Sigmoid colon (tissue), 6 donors: ENCODE measurements at regions not wholly inside any gene's neighbourhood (a gene's known extent, or its start where the extent isn't known, plus 50 kb on each side); places are given as distances from the start of the nearest gene placed in this dataset.

Source experiments
- DNase-seq: peaks from one replicate; pipeline ENCODE4 v3.0.0-alpha.2; 2019
- H3K27ac ChIP-seq, 4 donors: fragments of 200-600 bp; sonication (generic); one replicate each; pipeline ENCODE4 v1.5.1; 2016 to 2019; ENCODE audit warnings: mild to moderate bottlenecking in 1 of 4
- H3K27me3 ChIP-seq, 3 donors: fragments of 200-600 bp; sonication (generic); one replicate each; pipeline ENCODE4 v1.5.1; 2019; ENCODE audit warnings: mild to moderate bottlenecking in 1 of 3
- H3K36me3 ChIP-seq, 4 donors: fragments of 200-600 bp; sonication (generic); one replicate each; pipeline ENCODE4 v1.5.1; 2016 to 2019
- H3K4me1 ChIP-seq, 4 donors: fragments of 200-600 bp; sonication (generic); one replicate each; pipeline ENCODE4 v1.5.1; 2017 to 2019
- H3K4me3 ChIP-seq, 4 donors: fragments of 200-600 bp; sonication (generic); one replicate each; pipeline ENCODE4 v1.5.1; 2017 to 2019; ENCODE audit warnings: mild to moderate bottlenecking in 2 of 4, moderate library complexity in 1 of 4
- H3K9me3 ChIP-seq, 4 donors: fragments of 200-600 bp in 3 of 4; sonication (generic) in 3 of 4; one replicate each; pipeline versions ENCODE4 v1.5.1 to v1.6.1; 2013 to 2019
- CTCF ChIP-seq, 4 experiments: fragments of 450-650 bp in 3 of 4; fragments of 200-600 bp in 1 of 4; IDR thresholded peaks; one replicate each; pipeline ENCODE4 v1.5.1; 2016 to 2019; ENCODE audit warnings: antibody characterized with exemption in 4 of 4, mild to moderate bottlenecking in 3 of 4, moderate library complexity in 2 of 4
- EP300 ChIP-seq, 4 donors: sonication (generic); formaldehyde crosslinking; IDR thresholded peaks; one replicate each; pipeline ENCODE4 v1.6.1; 2017; ENCODE audit warnings: antibody characterized with exemption in 4 of 4
- POLR2A ChIP-seq, 2 donors: fragments of 450-650 bp; IDR thresholded peaks; one replicate each; pipeline ENCODE4 v1.6.1; 2016; ENCODE audit warnings: antibody characterized with exemption in 2 of 2, mild to moderate bottlenecking in 2 of 2, moderate library complexity in 2 of 2
- POLR2AphosphoS5 ChIP-seq, 4 donors: sonication (generic); formaldehyde crosslinking; IDR thresholded peaks; one replicate each; pipeline ENCODE4 v1.6.1; 2017; ENCODE audit warnings: antibody characterized with exemption in 4 of 4
- WGBS, 2 donors: extraction: QIAGEN DNeasy Blood & Tissue Kit; methylation state at CpG; one replicate each; pipeline ENCODE4 v1.1.7; 2013; 5-methylcytosine and 5-hydroxymethylcytosine counted together
- intact Hi-C: fragments of 100-400 bp; cut with DNase I; formaldehyde crosslinking; loops from one replicate; pipeline ENCODE4 v1.15.1; 2023
- donor health status: healthy with polysubstance abuse.
- donor health status: healthy.

GRCh38 chr4:64216741-64217140 lies 192.5 kb downstream of the TECRL start:
- no peaks in the 10 kb centered on the region for H3K9me3 ChIP-seq
- H3K27me3 ChIP-seq: no peaks in the 10 kb centered on the region
- TF ChIP-seq POLR2AphosphoS5 (IDR thresholded peaks at IDR 0.05) (no peak), EP300 (IDR thresholded peaks at IDR 0.05) (no peak), POLR2A (IDR thresholded peaks at IDR 0.05) (no peak), CTCF (IDR thresholded peaks at IDR 0.05) (no peak)
- 73 to 82% methylated on average over 1 of the region's 1 CpG for WGBS, 2 donors
- H3K36me3 ChIP-seq: no peaks in the 10 kb centered on the region
- no peak overlapping the region for H3K27ac ChIP-seq
- intact Hi-C loops: no loop called here
- DNase-seq: no peak
- peaks cover 0 to 3% (median 0%) of the 10 kb centered on the region in 4 donors for H3K4me1 ChIP-seq
- no peak overlapping the region for H3K4me3 ChIP-seq

- Histone ChIP-seq H3K36me3 (no peaks in the 10 kb centered on the region), H3K9me3 (peaks cover 0 to 2% (median 0%) of the 10 kb centered on the region in 4 donors), H3K4me1 (no peaks in the 10 kb centered on the region), H3K27ac (no peak overlapping the region), H3K4me3 (no peak overlapping the region), H3K27me3 (no peaks in the 10 kb centered on the region)
- no peak for DNase-seq
- TF ChIP-seq POLR2A (IDR thresholded peaks at IDR 0.05) (no peak), CTCF (IDR thresholded peaks at IDR 0.05) (no peak), POLR2AphosphoS5 (IDR thresholded peaks at IDR 0.05) (no peak), EP300 (IDR thresholded peaks at IDR 0.05) (no peak)
- intact Hi-C loops: no loop called here
- WGBS, 2 donors: 63 to 71% methylated on average over 3 of the region's 3 CpGs
These were observed 203.9 kb downstream of the TECRL start for GRCh38 chr4:64205376-64205775.

- Histone ChIP-seq H3K9me3 (no peaks in the 10 kb centered on the region), H3K4me1 (peaks cover 0 to 8% (median 0%) of the 10 kb centered on the region in 4 donors), H3K36me3 (no peaks in the 10 kb centered on the region), H3K27me3 (no peaks in the 10 kb centered on the region), H3K27ac (no peak overlapping the region), H3K4me3 (no peak overlapping the region)
- no peak for DNase-seq
- TF ChIP-seq POLR2AphosphoS5 (IDR thresholded peaks at IDR 0.05) (no peak), EP300 (IDR thresholded peaks at IDR 0.05) (no peak), POLR2A (IDR thresholded peaks at IDR 0.05) (no peak), CTCF (IDR thresholded peaks at IDR 0.05) (no peak)
- WGBS, 2 donors: 31 to 50% methylated on average over 2 of the region's 2 CpGs
- intact Hi-C loops: no loop called here
These were observed 209.2 kb downstream of the TECRL start for GRCh38 chr4:64200001-64200555.

- WGBS, 2 donors: 73 to 81% methylated on average over 1 of the region's 1 CpG
- no peak overlapping the region for H3K4me3 ChIP-seq
- no peaks in the 10 kb centered on the region for H3K36me3 ChIP-seq
- DNase-seq: no peak
- no peaks in the 10 kb centered on the region for H3K27me3 ChIP-seq
- no peak overlapping the region for H3K27ac ChIP-seq
- intact Hi-C loops: no loop called here
- TF ChIP-seq POLR2A (IDR thresholded peaks at IDR 0.05) (no peak), EP300 (IDR thresholded peaks at IDR 0.05) (no peak), POLR2AphosphoS5 (IDR thresholded peaks at IDR 0.05) (no peak), CTCF (IDR thresholded peaks at IDR 0.05) (no peak)
- H3K9me3 ChIP-seq: no peaks in the 10 kb centered on the region
- peaks cover 0 to 8% (median 0%) of the 10 kb centered on the region in 4 donors for H3K4me1 ChIP-seq
These were observed 213.7 kb downstream of the TECRL start for GRCh38 chr4:64195582-64195981.
